HK-2 (cell line): ENCODE measurements at regions not wholly inside any gene's neighbourhood (a gene's known extent, or its start where the extent isn't known, plus 50 kb on each side); places are given as distances from the start of the nearest gene placed in this dataset.

Experiments used
- DNase-seq: peaks from one replicate; pipeline ENCODE4 v3.0.0-alpha.2; 2018; ENCODE audit not compliant: unreplicated experiment

- no peak for DNase-seq
Measured at GRCh38 chr6:98463038-98464000, 371.1 kb upstream of the POU3F2 start.

GRCh38 chr6:98467091-98467490, 367.3 kb upstream of the POU3F2 start:
- no peak for DNase-seq

- no peak for DNase-seq
Measured at GRCh38 chr6:98467902-98468301, 366.5 kb upstream of the POU3F2 start.

GRCh38 chr6:98469141-98469540, 365.2 kb upstream of the POU3F2 start:
- no peak for DNase-seq

GRCh38 chr6:98470821-98471220, 363.6 kb upstream of the POU3F2 start:
- no peak for DNase-seq

- no peak for DNase-seq
Measured at GRCh38 chr6:98471444-98471843, 362.9 kb upstream of the POU3F2 start.

GRCh38 chr6:98477231-98477630, 357.1 kb upstream of the POU3F2 start:
- no peak for DNase-seq

- DNase-seq: no peak
Measured at GRCh38 chr6:98484696-98485095, 349.7 kb upstream of the POU3F2 start.

GRCh38 chr6:98485593-98485992, 348.8 kb upstream of the POU3F2 start:
- DNase-seq: no peak

- DNase-seq: no peak
Measured at GRCh38 chr6:98486057-98486456, 348.3 kb upstream of the POU3F2 start.

- no peak for DNase-seq
Measured at GRCh38 chr6:98487612-98488011, 346.8 kb upstream of the POU3F2 start.

- DNase-seq: no peak
Measured at GRCh38 chr6:98498144-98498775, 336.1 kb upstream of the POU3F2 start.

- DNase-seq: no peak
Measured at GRCh38 chr6:98498866-98499265, 335.5 kb upstream of the POU3F2 start.

GRCh38 chr6:98514073-98514720, 320.2 kb upstream of the POU3F2 start:
- DNase-seq: no peak

GRCh38 chr6:98514796-98515195, 319.6 kb upstream of the POU3F2 start:
- no peak for DNase-seq

GRCh38 chr6:98516206-98516605, 318.2 kb upstream of the POU3F2 start:
- DNase-seq: no peak

- DNase-seq: no peak
Measured at GRCh38 chr6:98516866-98517265, 317.5 kb upstream of the POU3F2 start.

- no peak for DNase-seq
Measured at GRCh38 chr6:98525860-98526259, 308.5 kb upstream of the POU3F2 start.

- no peak for DNase-seq
Measured at GRCh38 chr6:98526465-98526864, 307.9 kb upstream of the POU3F2 start.

- DNase-seq: no peak
Measured at GRCh38 chr6:98529364-98529763, 305.0 kb upstream of the POU3F2 start.

- no peak for DNase-seq
Measured at GRCh38 chr6:98530732-98531131, 303.6 kb upstream of the POU3F2 start.

GRCh38 chr6:98532004-98532403, 302.4 kb upstream of the POU3F2 start:
- no peak for DNase-seq

GRCh38 chr6:98539741-98540140, 294.6 kb upstream of the POU3F2 start:
- no peak for DNase-seq
